DMS79 treated with DMSO at 0.1 percent for 48 hours (cell line): ENCODE measurements at regions not wholly inside any gene's neighbourhood (a gene's known extent, or its start where the extent isn't known, plus 50 kb on each side); places are given as distances from the start of the nearest gene placed in this dataset.
A peak's percentile ranks its signal among the peaks of the same experiment; 100 is the strongest.

Source experiments
- DNase-seq: peaks from one replicate; lab custom pipeline; 2025; lab: John Stamatoyannopoulos, UW

DNA sequence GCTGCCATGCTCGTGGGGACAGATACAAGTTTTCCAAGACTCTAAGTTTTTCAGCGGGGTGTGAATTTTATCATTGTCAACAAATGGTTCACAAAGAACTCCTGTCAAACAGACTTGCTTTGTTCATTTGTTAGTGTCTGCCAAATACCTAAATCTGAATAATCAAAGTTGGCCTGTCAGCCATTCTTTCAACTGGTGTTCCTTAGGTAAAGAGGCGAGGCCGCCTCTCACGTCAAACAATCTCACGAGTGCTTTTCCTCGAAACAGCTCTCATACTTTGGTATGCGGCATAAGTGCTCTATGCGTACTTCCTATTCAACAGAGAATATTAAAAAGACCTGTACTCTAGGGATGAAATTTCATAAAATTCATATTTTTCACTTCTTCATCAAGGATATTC lies 51.4 kb upstream of the KANK4 start:
- DNase-seq = no peak

GRCh38 chr1:62371375-62371774 lies 52.1 kb upstream of the KANK4 start:
- no peak for DNase-seq

DNA sequence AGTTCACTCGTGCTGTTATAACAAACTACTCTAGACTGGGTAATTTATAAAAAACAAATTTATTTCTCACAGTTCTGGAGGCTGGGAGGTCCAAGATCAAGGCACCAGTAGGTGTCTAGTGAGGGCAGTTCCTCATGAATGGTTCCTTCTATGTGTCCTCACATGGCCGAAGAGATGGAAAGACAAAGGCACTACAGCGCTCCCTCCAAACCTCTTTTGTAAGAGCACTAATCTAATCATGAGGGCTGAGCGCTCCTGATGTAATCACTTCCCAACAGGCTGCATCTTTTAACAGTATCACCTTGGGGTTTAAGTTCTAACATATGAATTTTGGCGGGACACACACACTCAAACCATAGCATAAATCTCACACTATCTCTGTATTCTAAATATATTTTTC lies 54.0 kb upstream of the KANK4 start:
- DNase-seq = no peak

- DNase-seq = no peak
These were observed 57.9 kb upstream of the KANK4 start for GRCh38 chr1:62377043-62377562.

GRCh38 chr1:62380181-62380580 lies 56.7 kb upstream of the USP1 start:
- DNase-seq = no peak

DNA sequence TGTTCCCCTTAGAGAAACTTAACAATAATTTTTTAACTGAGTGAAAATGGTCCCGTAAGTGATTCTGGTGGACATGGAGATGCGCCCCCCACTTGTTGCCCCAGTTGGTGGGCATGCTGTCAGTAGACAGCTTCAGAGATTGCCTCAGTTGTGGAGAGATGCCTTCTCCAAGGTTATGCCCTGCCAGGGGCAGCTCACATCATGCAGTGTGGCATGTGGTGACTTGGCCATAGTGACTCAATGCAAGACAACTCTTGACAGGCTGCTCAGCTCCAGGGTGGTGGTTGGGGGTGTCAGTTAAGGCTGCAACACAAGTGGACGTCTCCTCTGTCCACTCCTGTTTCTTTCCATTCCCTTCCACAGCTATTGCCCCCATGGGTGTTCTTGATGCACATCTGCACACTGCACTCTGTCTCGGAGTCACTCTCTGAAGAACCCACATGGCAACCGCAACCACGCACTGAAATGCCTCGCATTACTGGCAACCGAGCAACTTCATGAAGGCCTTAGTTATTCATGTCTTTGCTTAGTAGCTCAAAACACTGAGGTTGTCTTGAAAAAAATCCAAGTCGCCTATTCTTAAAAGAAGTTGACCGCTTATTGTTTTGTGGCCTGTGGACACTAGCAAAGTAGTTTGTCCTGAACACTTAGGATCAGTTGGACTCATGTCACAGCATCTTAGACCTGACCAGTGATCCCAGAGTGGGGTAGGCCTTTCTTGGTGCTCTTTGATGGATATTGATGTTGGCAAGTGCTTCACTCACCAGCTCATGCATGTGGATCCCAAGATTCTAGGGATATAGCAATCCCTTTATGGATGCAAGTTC lies 54.8 kb upstream of the USP1 start:
- DNase-seq = no peak

DNA sequence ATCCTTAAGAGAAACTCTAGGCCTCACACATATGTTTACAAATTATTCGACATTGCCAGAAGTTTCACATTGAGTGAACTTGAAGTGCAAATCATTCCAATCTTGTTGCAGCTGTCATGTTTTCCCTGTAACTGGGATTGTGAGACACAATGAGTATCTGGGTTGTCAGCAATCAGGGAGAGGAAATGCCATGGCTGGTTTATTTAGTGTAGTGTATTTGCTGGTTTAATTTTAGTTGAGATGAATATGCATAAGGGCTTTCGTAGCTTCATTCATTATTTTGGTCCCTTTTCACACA lies 54.2 kb upstream of the USP1 start:
- no peak for DNase-seq

- peak; percentile 98 for DNase-seq
These were observed 52.4 kb upstream of the USP1 start for GRCh38 chr1:62384276-62385005.

- DNase-seq = no peak
These were observed 50.9 kb upstream of the USP1 start for GRCh38 chr1:62385923-62386322.

DNA sequence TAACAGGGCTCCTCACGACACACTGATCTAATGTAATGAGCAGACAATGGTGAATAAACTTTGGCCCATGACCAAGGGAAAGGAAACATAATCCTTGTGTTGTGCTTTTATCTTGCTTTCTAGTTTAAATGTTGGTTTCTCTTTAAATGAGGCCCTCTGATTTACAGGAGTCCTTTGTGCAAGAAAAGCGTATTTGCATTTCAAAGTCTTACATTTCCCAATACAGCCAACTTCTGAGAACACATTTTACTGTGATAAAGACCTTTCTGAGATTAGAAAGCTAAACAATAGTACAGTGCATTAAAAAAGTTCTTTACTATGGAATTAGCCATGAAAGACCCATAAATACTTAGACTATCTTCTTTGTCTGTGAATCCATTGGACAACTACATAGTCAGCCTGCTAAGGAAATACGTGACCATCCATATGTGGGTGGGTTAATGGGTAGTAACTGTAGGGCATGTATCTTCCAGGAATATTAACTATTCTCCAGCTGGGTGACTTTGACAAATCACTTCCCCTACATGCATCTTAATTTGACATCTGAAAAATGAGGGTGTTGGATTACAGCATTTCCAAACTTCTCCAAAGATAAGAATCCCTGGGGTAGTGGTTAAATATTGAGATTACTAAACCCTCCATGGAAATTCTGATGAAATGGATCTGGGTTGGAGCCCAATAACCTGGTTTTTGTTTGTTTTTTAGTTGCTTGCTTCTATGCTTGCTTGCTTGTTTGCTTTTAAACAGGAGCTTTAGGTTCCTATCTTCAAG lies 50.3 kb upstream of the USP1 start:
- no peak for DNase-seq
